Thoracic aorta (tissue), 2 donors: ENCODE measurements at regions not wholly inside any gene's neighbourhood (a gene's known extent, or its start where the extent isn't known, plus 50 kb on each side); places are given as distances from the start of the nearest gene placed in this dataset.

ENCODE experiments used
- ATAC-seq: fragments of 150-250 bp; one replicate; pipeline ENCODE4 v1.8.0; 2017; ENCODE audit warnings: low read depth; ENCODE audit not compliant: insufficient number of reproducible peaks, low FRiP score
- DNase-seq: peaks from one replicate; pipeline ENCODE4 v3.0.0-alpha.2; 2020; ENCODE audit warnings: low spot score
- H3K27ac ChIP-seq, 2 donors: fragments of 200-600 bp; sonication (generic); 1 replicate in 1 of 2; 2 replicates in 1 of 2; pipeline ENCODE4 v1.5.1; 2016; ENCODE audit warnings: mild to moderate bottlenecking in 2 of 2, moderate library complexity in 2 of 2
- H3K27me3 ChIP-seq: fragments of 200-600 bp; sonication (generic); replicated peaks from 2 replicates; pipeline ENCODE4 v1.6.0; 2016; ENCODE audit warnings: mild to moderate bottlenecking; ENCODE audit not compliant: insufficient read depth
- H3K36me3 ChIP-seq: fragments of 200-600 bp; sonication (generic); one replicate; pipeline ENCODE4 v1.5.1; 2016
- H3K4me1 ChIP-seq, 2 donors: fragments of 200-600 bp; sonication (generic); 1 replicate in 1 of 2; 2 replicates in 1 of 2; pipeline versions ENCODE4 v1.5.1 to v1.6.0; 2016; ENCODE audit warnings: low read depth in 2 of 2, mild to moderate bottlenecking in 1 of 2; ENCODE audit not compliant: control insufficient read depth in 1 of 2
- H3K4me3 ChIP-seq: fragments of 200-600 bp; sonication (generic); 2 replicates; pipeline ENCODE4 v1.5.1; 2016; ENCODE audit warnings: mild to moderate bottlenecking
- H3K9me3 ChIP-seq: fragments of 200-600 bp; sonication (generic); 2 replicates; pipeline ENCODE4 v1.5.1; 2016
- CTCF ChIP-seq: fragments of 200-600 bp; sonication (generic); IDR thresholded peaks from one replicate; pipeline ENCODE4 v1.5.1; 2019; ENCODE audit warnings: antibody characterized with exemption

- H3K9me3 ChIP-seq = no peaks in the 10 kb centered on the region
- DNase-seq (no peak), ATAC-seq (no peak)
- TF ChIP-seq CTCF = no peak
- no peak overlapping the region for H3K4me3 ChIP-seq
- no peaks in the 10 kb centered on the region for H3K36me3 ChIP-seq
- no peak overlapping the region for H3K27ac ChIP-seq
- H3K27me3 ChIP-seq = no peaks in the 10 kb centered on the region
- H3K4me1 ChIP-seq = no peaks in the 10 kb centered on the region
Observed at GRCh38 chr2:790634-791245, 113.5 kb upstream of the TMEM18 start.

DNA sequence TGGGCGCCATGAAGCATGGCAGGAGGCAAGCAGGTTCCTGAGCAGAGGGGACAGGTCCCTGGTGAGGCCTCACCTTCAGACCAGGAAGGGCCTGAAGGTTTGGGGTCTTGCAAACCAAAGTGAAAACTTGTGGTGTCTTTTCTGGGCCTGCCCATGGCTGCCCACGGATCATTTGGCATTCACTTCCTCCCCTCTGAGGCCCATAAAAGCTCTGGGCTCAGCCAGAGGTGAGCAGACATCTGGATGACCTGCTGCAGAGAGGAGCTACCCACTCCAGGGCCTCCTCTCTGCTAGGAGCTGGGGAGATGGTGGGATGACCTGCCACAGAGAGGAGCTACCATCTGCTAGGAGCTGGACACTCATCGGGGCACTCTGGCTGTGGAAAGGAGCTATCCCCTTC lies 112.9 kb upstream of the TMEM18 start:
- no peak for TF ChIP-seq CTCF
- no peaks in the 10 kb centered on the region for H3K36me3 ChIP-seq
- H3K27me3 ChIP-seq = no peaks in the 10 kb centered on the region
- no peak for ATAC-seq
- no peaks in the 10 kb centered on the region for H3K9me3 ChIP-seq
- DNase-seq = no peak
- H3K27ac ChIP-seq = no peak overlapping the region
- H3K4me1 ChIP-seq = no peaks in the 10 kb centered on the region
- H3K4me3 ChIP-seq = no peak overlapping the region

- no peak for ATAC-seq
- no peak overlapping the region for H3K27ac ChIP-seq
- no peak for DNase-seq
Observed at GRCh38 chr2:789529-789928, 112.3 kb upstream of the TMEM18 start.

DNA sequence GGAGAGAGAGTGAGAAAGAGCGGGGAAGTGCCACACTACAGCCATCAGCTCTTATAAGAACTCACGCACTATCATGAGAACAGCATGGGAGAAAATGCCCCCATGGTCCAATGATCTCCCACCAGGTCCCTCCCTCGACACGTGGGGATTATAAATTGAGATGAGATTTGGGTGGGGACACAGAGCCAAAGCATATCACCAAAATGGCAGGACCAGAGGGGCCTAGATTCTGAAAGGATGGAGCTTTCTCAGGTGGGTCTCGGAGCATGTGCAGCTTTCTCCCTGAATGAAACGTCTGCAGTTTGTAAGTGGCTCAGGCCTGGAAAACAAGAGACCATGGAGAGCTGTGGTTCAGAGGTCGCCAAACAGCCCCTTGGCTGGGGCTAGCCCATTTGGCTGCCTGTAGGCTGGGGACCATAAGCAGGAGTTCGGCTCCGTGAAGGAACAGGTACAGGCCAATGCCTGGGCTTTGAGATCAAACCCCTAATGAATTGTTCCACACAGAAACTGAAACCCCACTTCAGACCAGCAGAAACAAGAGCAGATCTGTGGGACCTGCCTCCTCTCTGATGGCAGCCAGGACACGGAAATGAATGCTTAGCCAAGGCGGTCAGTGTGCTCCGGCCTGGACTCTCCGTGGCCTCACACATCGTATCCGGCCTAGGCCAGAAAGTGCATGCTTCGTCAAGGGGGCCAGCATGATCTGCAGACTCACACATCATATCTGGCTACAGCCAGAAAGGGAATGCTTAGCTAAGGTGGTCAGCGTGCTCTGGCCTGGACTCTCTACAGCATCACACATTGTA lies 111.2 kb upstream of the TMEM18 start:
- H3K27ac ChIP-seq = no peak overlapping the region
- H3K27me3 ChIP-seq = no peaks in the 10 kb centered on the region
- H3K4me1 ChIP-seq = no peaks in the 10 kb centered on the region
- DNase-seq (no peak), ATAC-seq (no peak)
- TF ChIP-seq CTCF = no peak
- no peaks in the 10 kb centered on the region for H3K9me3 ChIP-seq
- H3K4me3 ChIP-seq = no peak overlapping the region
- no peaks in the 10 kb centered on the region for H3K36me3 ChIP-seq

More at GRCh38 chr2:789529-789928, 112.3 kb upstream of the TMEM18 start:
- Histone ChIP-seq H3K36me3 (no peaks in the 10 kb centered on the region), H3K27me3 (no peaks in the 10 kb centered on the region), H3K4me3 (no peak overlapping the region), H3K9me3 (no peaks in the 10 kb centered on the region), H3K4me1 (no peaks in the 10 kb centered on the region)
- TF ChIP-seq CTCF = no peak

- Histone ChIP-seq H3K4me1 (no peaks in the 10 kb centered on the region), H3K27me3 (no peaks in the 10 kb centered on the region), H3K4me3 (no peak overlapping the region), H3K27ac (no peak overlapping the region), H3K9me3 (no peaks in the 10 kb centered on the region), H3K36me3 (no peaks in the 10 kb centered on the region)
- no peak for TF ChIP-seq CTCF
- no peak for DNase-seq
- no peak for ATAC-seq
Observed at GRCh38 chr2:784753-785152, 107.5 kb upstream of the TMEM18 start.
